ENCODE measurements at regions not wholly inside any gene's neighbourhood (a gene's known extent, or its start where the extent isn't known, plus 50 kb on each side); places are given as distances from the start of the nearest gene placed in this dataset.

GRCh38 chr15:39438260-39438659 is 142.6 kb upstream of the THBS1 start:
- no peak for DNase-seq

GRCh38 chr15:39438799-39439592 is 141.9 kb upstream of the THBS1 start:
- DNase-seq, result no peak

DNA sequence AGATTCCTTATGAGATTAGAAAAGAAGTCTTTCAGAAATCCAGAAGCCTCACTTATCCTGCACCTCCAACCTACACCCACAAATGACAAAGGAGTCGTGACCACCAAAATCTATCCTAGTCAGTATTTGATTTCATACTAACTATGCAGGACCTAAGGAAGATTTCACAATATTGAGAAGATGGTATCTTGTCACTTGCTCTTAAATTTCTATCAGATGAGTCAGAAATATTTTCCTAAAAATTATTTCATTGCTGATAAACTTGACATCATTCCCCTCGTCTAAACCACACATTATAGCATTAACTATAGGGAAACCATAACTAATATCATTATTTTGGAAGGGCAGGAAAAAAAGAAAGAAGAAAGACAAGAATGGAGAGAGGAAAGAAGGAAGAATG is 138.0 kb upstream of the THBS1 start:
- no peak for DNase-seq

GRCh38 chr15:39443659-39444219 is 137.1 kb upstream of the THBS1 start:
- DNase-seq, result no peak

DNA sequence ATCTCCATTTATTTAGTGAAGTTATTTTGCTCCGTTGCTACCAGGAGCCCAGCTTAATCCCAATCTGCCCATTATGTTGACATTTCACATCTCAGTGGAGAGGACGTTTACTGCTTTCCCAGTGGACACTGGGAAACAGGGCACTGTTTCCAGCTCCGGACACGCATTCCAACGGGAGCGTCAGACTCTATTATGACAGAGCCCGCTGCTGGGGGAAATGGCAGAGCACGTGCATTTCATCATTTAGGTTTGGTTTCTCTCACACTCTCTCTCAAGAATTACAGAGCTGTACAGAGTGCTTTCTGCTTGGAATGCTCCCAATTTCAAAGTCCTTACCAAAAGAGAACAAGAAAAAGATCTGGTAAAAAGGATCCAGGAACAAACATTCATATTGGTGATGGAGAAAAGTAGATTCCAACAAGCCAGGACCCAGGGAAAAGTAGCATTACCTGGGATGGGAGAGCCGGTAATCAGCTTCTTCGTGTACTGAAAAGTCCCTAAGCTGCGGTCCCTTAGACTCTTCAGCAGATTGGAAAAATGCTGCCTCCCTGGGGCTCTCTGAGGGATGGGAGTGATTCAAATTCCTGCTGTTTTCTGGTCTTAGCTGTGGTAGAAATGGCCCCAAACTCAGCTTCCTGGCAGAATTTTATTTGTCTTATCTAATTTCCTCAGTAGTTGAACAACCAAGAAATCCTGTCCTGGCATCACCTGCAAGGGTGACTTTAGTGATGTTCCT is 136.0 kb upstream of the THBS1 start:
- DNase-seq, result no peak

DNA sequence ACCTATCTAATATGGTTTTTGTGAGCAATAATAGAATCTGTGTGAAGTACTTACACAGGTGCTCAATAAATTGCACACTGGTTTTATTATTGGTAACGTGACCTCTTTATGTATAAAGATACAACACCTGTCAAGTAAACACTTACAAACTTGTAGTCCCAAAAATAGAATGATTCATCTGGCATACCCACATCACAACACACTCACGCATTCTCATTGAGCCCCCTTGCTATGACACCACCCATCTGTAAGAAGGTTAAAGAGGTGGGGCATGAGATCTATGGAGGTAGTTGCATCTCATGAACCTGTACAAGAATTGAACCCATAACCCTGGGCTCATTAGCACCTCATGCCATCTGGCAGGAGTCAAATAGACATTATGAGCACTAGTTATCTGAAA is 134.9 kb upstream of the THBS1 start:
- no peak for DNase-seq

DNA sequence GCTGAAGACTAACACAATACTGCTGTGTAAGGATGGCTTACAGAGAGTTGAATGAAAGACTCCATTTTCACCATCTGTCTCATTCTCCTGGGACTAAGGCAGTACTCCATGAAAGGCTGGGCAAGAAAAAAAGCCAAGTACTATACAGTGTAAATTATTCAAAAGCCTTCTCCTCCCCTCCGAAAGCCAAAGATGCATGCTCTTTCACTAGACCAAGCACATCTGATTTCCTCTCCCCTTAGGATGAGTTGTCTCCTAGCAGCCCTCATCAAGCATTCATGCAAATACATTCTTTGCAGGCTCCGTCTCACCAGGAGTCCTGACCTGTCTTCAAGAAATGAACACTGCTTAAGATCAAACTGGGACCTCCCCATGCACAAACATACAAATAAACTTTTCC is 133.5 kb upstream of the THBS1 start:
- DNase-seq, result no peak

GRCh38 chr15:39447881-39448280 is 133.0 kb upstream of the THBS1 start:
- DNase-seq, result no peak

- DNase-seq, result no peak
These were observed 132.5 kb upstream of the THBS1 start for GRCh38 chr15:39448409-39448808.

GRCh38 chr15:39451121-39451688 is 129.7 kb upstream of the THBS1 start:
- no peak for DNase-seq

DNA sequence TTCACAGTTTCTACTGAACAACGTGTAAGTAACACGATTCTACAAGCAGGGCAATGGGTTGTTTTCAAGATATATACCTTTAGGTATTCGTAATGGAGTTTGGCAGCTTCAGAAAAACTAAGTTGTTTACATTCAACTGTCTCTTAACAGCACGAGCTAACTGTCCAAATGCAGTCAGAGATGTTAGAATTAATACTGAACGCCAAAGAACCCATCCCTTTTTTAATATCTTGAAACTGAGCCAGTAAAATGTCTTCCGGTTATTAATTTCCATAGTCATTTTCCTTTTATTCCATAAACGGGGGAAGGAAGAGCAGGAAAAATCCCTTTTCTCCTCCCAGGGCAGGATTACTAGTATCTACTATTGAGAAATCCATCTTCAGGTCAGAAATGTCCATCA is 129.0 kb upstream of the THBS1 start:
- no peak for DNase-seq

DNA sequence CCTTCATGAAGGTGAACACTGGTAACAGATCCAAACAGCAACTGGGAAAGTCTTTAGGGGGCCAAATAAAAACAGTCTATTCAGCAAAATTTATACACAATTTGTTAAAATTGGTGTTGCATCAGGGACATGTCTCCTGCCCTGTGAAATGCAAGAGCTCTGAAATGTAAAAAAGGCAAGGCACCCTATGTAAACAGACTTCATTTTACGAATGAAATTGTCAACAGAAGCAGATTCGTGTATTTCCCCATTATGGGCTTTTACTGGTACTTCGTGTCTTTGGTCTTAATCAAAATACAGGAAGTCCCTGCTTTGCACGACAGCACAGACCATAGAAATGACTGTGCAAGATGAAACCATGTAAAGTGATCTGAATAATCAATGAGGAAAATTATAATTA is 127.3 kb upstream of the THBS1 start:
- no peak for DNase-seq

GRCh38 chr15:39454189-39454986 is 126.5 kb upstream of the THBS1 start:
- DNase-seq, result no peak

DNA sequence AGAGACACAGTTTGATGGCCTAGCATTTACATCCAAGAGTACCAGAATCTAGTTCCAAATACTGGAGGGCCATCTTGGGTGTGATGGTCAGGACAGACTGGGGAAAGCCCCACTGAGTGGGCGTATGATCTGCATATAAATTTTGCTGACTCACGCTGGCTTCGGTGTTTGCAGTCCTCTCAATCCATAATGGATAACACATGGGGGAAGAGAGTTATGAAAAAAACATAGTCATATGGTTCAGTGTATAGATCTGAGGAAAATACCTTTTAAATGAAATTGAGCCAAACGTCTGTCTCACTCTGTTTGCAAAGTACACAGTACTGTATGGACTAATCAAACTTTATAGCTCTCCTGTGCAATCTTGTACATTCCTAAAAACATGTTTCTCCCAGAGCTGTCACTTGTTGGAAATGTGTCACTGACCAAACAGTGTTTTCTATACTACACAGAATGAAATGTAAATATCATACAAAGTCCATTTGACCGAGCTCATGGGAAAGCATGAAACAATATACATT is 125.3 kb upstream of the THBS1 start:
- DNase-seq, result no peak

DNA sequence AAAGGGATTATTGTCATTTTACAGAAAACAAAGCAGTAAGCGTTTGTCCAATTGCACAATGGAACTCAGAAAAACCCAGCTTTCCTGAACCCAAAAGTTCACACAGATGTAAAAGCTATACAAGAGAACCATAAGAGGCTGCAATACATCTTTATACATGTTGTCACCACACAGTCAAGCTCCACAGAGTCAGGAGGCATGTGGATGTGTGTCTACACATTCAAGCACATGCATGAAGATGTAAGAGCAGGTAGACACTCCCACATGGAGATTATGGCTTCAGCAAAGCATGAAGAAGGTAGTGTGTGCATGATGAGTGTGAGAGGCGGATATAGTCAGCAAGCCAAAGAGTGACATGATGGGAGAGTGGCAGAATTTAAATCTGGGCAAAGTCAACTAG is 124.7 kb upstream of the THBS1 start:
- DNase-seq, result no peak

DNA sequence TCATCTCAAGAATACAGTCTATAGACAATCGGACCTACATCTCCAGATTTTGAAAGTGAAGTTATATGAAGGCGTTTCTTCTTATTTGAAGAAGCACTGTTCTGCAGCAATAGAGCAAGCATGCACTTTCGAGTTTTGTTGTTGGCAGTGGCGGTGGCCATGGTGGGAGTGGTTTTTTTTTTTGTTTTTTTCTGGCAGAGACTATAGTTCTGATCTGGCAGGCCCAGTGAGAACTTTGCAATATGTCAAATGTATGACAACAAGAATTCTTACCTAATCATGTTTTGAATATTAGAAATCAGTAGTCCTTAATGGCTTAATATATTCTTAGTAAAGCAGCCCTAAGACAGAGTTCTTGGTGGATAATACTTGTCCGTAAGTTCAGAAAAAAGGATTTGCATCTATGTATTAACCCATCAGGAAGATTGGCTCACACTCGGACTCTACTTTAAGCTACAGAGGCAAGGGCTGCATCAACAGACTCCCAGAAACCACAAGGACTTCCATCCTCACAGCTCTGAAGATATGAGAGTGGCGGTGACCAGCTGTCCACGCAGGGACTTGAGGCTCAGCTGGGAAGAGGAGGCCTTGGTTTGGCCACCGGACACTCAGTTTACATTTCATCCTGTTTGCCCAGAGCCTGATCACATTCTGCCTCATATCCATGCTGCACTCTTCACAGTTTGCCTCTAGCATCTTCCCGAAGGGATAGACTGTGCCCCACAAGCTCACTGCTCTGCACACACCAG is 124.1 kb upstream of the THBS1 start:
- no peak for DNase-seq

GRCh38 chr15:39458131-39458530 is 122.7 kb upstream of the THBS1 start:
- no peak for DNase-seq

GRCh38 chr15:39459548-39459947 is 121.3 kb upstream of the THBS1 start:
- no peak for DNase-seq

GRCh38 chr15:39460748-39461147 is 120.1 kb upstream of the THBS1 start:
- no peak for DNase-seq

DNA sequence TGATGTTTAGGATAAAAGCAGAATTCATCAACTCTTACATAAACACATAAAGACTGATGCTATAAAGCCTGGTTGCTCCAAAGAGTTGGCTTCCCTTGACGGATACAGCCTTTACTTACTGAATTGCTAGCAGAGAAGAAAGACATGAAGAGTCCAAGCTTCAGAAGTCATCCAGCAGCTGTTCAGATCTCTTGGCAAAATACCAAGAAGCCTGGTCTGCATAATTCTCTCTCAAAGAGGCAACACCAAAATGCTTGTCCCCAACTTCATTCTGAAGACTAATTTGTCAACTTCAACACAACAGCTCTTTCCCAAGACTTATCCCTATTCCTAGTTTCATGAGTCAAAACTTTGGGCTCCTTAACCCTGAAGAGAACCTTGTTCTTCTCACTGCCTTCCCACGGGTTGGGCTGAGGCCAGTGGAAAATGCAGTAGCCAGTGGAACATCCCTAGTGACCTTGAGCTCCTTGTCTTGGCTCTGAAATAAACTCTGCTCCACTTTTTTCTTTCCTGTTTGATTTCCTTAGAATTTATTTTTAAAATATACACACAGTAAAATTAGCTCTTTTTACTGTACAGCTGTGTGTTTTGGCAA is 119.2 kb upstream of the THBS1 start:
- DNase-seq, result no peak

DNA sequence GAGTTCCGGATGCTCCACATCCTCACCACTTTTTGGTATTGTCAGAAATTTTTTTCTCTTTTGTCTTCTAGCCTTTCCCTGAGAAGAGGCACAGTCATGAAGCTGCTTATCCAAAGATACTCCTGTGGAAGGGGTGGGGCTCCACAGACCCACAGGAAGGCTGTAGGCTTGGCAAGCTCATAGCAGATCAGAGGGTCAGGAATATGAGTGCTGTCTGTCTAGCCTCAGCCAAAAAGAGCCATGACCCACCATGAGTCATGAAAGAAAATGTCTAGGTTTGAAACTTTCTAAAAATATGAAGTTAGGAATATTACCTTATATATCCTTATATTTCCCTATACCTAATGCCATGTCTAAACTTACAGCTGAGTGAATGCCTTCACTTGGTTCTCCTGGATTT is 118.2 kb upstream of the THBS1 start:
- DNase-seq, result no peak
